ENCODE measurements at regions not wholly inside any gene's neighbourhood (a gene's known extent, or its start where the extent isn't known, plus 50 kb on each side); places are given as distances from the start of the nearest gene placed in this dataset.

GRCh38 chr16:16863672-16864071 is 484.7 kb downstream of the NPIPA7 start:
- TF ChIP-seq CTCF (IDR thresholded peaks at IDR 0.05; ENCODE audit: low read depth, low read length, poor library complexity, severe bottlenecking) (no peak), EZH2phosphoT487 (IDR thresholded peaks at IDR 0.05; ENCODE audit: borderline replicate concordance, low read length) (no peak)

Data from DOHH2 (cell line).